NCI-H82 (cell line): ENCODE measurements at regions not wholly inside any gene's neighbourhood (a gene's known extent, or its start where the extent isn't known, plus 50 kb on each side); places are given as distances from the start of the nearest gene placed in this dataset.
"Not testable (repeated sequence)": the region's sequence is repeated elsewhere in the genome, so short reads cannot be mapped to it uniquely, and the experiment has no call there.

Source experiments
- DNase-seq: peaks from one replicate; lab custom pipeline; 2025; lab: John Stamatoyannopoulos, UW

DNA sequence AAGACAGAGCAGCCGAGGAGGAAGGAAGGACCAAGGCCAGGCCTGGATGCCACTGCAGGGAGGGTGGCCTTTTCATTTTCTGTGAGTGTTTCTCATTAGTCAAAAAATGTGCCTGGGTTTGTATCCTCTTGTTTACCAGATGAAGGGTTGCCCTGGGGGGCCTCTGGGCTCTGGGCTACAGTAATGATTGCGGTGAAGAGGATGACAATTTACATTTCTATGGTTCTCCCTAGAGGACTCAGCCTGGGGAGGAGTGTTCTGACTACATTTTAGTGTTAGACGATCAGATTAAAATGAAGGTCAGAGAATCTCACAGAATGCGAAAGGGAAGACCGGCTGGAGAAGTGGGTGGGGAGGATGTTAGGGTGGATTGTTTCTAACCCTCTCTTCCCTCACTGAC lies 108.0 kb upstream of the KMT2C start:
- DNase-seq = no peak

DNA sequence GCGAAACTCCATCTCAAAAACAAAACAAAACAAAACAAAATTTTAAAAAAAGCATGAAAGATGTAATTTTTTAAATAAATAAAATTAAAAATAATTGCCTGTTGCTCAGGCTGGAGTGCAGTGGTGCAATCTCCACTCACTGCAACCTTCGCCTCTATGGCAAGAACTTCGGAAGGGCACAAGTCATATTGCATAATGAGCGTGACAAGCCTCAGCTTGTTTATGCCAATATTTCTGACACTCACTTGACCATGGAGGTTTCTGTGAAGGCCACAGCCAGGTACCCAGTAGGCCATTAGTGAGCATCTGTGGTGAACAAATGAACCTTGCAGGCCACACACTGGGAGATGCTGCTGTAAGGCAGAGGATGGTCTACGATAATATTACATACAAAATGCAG lies 106.1 kb upstream of the KMT2C start:
- DNase-seq = no peak

DNA sequence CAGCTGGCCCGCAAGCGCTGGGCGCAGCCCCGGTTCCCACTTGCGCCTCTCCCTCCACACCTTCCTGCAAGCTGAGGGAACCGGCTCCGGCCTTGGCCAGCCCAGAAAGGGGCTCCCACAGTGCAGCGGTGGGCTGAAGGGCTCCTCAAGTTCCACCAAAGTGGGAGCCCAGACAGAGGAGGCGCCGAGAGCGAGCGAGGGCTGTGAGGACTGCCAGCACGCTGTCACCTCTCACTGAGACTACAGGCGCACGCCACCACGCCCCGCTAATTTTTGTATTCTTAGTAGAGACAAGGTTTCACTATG lies 103.3 kb upstream of the KMT2C start:
- DNase-seq = not testable (repeated sequence)

DNA sequence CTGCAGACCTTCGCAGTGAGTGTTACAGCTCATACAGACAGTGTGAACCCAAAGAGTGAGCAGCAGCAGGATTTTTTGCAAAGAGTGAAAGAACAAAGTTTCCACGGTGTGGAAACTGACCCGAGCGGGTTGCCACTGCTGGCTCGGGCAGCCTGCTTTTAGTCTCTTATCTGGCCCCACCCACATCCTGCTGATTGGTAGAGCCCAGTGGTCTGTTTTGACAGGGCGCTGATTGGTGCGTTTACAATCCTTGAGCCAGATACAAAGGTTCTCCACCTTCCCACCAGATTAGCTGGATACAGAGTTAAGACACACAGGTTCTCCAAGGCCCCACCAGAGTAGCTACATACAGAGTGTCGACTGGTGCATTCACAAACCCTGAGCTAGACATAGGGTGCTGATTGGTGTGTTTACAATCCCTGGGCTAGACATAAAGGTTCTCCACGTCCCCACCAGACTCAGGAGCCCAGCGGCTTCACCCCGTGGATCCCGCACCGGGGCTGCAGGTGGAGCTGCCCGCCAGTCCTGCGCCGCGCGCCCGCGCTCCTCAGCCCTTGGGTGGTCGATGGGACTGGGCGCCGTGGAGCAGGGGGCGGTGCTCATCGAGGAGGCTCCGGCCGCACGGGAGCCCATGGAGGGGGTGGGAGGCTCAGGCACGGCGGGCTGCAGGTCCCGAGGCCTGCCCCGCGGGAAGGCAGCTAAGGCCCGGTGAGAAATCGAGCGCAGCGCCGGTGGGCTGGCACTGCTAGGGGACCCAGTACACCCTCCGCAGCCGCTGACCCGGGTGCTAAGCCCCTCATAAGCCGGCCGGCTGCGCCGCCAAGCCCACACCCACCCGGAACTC lies 102.8 kb upstream of the KMT2C start:
- DNase-seq = not testable (repeated sequence)

DNA sequence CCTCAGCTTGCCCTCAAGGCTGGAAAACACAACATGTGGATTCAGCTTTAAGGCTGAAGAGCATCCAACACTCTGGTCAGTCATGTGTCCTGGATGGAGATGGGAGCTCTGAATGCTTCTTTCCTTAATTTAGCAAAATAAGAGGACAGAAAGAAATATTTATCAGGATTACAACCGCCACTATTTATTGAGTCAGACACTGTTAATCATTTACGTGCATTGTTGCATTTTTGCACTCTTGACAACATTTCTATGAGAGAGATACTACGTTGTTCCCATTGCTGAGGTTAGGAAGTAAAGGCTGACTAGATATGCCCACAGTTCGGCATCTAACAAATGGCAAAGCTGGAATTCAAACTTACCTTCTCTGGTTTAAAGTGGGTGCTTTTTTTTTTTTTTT lies 101.8 kb upstream of the KMT2C start:
- no peak for DNase-seq

DNA sequence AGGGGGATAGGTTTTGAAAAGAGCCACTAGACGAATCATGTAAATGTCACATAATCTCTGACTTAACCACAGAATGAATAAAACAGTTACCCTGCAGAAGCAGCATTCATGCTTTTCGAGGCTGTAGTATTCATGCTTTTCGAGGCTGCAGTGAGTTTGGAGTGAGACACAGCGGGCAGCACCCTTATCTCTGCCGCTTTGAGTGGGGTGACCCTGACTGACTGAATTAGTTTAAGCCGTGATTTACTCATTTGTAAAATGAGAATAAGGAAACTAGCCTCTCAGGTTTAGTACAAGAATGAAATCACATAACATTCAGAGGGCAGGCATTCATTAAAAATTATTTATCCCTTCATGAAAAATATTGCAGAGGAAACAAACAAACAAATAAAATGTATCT lies 92.8 kb upstream of the KMT2C start:
- DNase-seq = no peak

DNA sequence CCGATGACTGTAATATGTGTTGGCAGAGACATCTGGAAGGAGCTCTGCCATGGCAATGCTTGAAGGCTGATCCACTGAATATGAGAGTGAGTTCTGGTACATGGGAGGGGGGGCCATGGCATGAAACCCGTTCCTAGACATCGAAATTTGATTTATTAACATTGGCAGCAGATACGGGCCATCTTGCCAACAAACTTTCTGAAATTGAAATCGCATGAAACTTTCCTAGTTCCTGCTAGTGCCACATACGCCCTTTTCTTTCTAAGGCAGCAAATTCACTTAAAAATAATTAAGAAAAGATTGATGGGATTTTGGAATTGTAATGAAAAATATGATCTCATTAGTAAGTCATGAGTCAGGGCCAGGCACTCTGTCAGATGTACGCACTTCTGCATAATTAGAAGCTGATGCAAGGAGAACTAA lies 91.8 kb upstream of the KMT2C start:
- no peak for DNase-seq

DNA sequence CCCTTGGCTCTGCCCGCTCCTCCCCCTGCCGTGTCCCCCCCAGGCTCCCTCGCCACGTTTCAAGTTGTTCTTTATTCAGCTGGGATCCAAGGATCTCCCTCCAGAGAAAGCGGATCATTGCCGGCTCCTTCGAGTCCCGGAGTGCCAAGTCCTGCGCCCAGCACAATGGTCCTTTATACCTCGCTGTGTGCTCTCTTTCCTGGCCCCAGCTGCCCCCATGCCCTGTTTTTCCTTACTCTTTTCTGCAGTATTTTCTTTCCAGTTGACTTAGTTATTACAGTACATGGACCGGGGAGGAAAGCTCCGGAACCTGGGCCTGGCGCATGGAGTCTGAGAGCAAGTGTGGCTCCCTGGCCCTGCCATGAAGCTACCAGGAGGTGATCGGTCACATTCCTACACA lies 88.1 kb upstream of the KMT2C start:
- DNase-seq = no peak

DNA sequence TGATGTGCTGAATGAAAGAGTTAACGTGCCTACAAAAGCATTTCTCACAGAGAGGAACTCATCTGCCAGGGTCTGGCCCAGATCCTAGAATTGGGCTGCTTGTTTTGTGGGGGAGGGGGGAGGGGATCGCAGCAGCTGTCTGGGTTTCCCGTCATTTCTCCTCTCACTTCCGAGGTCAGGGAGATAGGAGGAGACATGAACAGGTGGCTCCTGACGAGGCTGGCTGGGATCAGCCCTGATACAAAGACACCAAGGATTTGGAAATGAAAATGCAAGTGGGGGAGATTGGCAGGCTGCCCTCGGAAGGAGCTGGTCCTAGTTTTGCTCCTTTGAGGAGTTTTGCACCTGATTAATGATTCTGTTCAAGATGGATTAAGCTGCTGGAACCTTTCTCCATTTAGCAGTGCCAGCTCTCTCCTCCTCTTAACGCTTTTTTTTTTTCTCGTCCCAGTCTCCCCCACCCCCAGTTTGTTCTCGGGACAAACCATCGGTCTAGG lies 86.8 kb upstream of the KMT2C start:
- peak; percentile 87 for DNase-seq

DNA sequence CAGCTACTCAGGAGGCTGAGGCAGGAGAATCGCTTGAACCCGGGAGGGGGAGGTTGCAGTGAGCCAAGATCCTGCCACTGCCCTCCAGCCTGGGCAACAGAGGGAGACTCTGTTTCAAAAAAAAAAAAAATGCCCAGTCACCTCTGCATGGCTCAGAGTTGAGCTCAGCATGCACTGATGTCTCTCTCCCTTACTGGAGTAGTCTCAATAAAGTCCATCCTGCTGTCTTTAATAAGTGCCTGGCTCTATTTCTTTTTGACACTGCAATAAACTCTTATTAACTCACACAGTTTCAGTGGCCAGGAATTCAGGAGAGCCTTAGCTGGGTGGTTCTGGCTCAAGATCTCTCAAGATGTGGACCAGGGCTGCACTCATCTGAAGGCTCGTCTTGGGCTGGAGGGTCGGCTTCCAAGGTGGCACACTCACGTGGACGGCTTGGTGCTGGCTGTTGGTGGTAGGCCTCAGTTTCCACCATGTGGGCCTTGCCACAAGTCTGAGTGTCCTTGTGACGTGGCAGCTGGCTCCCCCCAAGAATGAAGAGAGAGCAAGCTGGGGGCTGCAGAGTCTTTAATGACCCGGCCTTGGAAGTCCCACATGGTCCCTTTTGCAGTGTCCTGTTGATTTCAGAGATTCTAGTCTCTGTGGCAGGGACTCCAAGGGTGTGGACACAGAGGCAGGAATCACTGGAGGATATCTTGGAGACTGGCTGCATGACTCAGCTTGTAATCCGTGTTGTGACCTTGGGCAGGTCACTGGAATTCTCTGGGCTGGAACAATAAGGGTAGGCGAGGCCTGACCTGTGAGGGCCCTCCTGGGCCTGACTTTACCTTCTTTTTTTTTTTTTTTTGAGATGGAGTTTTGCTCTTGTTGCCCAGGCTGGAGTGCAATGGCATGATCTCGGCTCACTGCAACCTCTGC lies 85.9 kb upstream of the KMT2C start:
- DNase-seq = no peak

DNA sequence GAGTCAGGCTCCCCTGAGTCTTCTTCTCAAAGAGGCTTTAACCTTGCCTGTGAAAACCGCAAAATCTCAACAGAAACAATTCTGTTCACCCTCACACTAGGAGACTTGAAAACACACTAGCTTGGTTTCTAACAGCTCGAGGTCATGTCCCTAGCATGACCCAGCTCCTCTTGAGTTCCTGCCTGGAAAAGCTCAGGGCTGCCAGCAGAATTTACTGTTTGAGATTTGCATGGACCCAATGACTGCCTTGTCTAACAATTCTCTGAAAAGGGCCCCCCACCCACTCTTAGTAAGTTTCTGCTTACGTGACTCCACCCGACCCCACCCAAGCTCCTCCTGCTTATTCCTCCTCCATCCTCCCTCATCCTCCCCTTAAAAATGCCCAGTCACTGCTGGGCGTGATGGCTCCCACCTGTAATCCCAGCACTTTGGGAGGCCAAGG lies 85.1 kb upstream of the KMT2C start:
- no peak for DNase-seq

DNA sequence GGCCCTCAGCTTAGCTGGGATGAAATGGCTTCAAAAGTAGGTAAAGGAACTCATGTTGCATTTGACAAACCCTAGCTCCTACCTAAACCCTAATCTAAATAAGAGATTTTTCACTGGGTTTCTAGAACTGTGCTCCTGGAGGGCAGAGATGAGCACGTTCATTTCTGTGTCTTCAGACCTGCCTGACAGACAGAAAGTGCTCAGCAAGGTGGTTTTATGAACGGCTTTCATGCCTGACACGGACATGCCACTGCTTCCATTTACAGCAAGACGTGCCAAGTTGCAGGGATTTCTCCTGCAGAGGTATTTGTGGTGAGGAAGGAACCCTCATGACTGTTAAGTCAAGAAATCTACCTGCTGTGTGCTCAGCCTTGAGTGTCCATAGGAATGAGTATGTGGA lies 83.5 kb upstream of the KMT2C start:
- no peak for DNase-seq

DNA sequence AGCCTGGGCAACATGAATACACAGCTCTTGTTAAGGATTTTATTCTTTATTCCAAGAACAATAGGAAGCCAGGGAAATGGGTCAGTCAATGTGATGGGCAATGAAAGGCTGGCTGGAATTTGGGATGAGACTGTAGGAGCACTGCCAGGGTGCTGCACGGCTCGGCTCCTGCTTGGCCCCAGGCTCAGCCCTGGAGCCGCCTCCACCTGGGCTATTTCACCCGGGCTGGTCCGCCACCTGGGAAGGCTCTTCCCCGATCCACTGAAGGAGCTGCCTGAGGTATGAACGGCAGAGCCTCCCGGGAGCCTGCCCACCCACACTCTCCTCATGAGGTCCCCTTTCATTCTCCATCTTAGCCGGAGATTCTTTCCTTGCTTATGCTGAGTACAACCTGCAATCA lies 80.4 kb upstream of the KMT2C start:
- no peak for DNase-seq

DNA sequence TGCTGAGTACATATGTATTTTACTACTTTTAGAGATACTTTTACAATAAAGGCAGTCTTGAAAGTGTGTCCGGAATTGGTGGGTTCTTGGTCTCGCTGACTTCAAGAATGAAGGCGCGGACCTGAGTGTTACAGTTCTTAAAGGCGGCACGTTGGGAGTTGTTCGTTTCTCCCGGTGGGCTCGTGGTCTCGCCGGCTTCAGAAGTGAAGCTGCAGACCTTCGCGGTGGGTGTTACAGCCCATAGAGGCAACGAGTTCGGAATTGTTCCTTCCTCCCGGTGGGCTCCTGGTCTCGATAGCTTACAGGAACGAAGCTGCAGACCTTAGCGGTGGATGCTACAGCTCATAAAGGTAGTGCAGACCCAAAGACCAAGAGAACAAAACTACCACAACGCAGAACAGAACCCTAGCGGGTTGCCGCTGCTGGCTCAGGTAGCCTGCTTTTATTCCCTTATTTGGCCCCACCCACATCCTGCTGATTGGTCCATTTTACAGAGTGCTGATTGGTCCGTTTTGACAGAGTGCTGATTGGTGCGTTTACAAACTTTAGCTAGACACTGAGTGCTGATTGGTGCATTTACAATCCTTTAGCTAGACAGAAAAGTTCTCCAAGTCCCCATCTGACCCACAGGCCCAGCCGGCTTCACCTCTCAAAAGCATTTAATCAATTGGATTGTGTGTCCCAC lies 79.6 kb upstream of the KMT2C start:
- not testable (repeated sequence) for DNase-seq

DNA sequence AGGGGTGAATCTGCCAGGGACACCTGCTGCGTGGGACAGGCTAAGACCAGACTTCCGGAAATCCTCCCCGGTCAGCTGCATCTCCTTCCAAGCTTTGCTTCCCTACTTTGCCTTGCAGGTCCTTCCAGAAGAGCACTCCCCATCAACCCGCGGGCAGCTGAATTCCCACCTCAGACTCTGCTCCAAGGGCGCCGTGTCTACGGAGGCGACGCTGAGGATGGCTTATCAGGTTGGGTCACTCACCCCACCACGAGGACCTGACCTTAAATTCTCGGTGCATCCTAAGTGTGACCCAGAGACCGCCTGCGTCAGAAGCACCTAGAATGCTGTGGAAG lies 78.9 kb upstream of the KMT2C start:
- DNase-seq = no peak

DNA sequence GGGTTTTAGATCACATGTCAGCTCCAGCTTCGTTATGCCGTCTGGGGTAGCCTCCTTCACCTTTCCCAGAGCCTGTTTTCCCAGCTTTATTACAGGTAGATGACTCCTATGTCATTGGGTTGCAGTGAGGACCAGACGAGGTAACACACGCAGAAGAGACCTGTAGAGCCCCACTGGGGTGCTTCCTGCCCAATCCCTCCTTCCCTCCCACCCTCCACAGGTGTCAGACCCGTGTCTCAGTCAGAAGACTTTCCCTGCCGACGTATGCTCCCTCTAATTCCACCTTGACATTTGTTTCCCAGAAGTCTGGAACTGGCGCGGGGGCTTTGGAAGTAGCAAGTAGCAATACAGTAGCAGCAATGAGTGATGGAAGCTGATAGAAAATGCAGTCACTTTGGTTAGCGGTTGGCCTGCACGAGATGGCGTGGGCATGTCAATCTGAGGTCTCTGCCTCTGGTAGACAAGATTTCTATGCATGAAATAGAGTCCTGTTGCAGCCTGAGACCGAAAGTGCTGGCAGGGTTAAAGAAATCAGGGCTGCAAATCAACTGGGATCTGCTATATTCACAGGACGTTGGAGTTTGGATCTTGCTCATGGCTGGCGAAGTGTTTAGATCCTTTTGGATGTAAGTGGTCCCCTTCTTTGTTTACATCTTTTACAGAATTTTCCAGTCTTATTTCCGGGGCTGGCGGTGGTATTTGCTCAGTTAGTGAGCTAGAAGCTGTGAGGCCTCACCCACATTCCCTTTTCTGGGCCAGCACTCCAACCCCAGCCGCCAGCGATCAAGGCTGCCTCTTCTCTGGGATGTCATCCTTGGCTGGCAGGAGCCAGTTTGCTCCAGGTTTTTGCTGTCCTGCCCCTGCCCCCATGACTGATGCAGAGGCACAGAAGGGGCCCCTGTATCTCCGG lies 78.3 kb upstream of the KMT2C start:
- DNase-seq = no peak

DNA sequence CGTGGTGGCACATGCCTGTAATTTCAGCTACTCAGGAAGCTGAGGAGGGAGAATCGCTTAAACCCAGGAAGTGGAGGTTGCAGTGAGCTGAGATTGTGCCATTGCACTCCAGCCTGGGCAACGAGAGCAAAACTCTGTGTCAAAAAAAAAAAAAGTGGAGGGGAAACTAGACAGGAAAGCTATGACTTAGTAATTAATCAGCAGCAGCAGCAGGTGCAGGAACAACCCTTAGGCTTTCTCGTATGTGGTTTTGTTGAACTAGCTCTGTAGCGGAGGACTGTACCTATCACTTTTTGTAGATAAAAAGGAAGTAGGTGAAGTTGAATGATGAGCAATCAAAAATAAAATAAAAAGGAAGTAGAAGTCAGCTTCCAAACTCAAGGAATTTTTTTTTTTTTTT lies 76.9 kb upstream of the KMT2C start:
- DNase-seq = no peak

DNA sequence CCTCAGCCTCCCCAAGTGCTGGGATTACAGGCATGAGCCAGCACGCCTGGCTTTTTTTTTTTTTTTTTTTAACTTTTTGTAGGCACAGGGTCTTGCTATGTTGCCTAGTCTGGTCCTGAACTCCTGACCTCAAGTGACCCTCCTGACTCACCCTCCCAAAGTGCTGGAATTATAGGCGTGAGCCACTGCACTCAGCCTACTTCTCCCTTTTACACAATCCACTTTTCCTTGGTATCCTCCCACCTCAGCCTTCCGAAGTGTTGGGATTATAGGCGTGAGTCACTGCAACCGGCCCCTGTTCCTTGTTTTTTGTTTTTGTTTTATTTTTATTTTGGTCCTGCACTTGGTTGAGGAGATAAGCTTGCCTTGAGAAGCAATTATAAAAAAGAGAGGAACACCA lies 75.9 kb upstream of the KMT2C start:
- no peak for DNase-seq

DNA sequence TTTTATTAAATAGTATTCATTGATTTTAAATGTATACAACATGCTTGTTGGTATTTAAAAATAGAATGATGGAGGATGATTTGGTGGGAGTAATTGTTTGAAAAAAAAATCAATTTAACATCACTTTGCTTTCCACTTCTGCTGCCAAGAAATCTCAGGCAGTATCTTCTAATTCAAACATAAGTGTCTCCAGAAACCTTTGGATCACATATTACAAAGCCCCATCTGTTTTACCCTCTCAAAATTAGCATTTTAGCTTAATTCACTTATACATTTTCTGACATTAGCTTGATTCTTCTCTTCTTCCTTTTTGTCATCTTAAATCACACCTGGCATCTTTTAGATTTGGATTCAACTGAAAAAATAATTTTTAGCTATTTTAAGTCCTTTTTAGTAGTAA lies 72.9 kb upstream of the KMT2C start:
- no peak for DNase-seq

DNA sequence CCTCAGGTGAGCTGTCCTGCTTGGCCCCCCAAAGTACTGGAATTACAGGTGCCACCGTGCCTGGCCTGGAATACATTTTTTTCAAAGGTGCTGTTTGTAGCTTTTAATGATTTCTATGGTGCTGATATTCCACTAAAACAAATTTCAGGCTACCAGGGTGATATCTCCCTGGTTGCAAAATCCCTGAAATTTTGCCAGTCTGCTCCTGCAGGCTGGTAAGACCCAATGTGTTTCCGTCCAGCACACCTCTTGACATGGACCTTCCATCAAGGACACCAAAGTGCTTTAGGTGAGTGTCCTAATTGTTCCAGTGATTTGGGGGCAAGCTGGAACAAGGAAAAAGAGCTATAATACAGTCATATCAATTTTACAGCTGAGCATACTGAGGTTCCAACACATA lies 69.8 kb upstream of the KMT2C start:
- DNase-seq = no peak

DNA sequence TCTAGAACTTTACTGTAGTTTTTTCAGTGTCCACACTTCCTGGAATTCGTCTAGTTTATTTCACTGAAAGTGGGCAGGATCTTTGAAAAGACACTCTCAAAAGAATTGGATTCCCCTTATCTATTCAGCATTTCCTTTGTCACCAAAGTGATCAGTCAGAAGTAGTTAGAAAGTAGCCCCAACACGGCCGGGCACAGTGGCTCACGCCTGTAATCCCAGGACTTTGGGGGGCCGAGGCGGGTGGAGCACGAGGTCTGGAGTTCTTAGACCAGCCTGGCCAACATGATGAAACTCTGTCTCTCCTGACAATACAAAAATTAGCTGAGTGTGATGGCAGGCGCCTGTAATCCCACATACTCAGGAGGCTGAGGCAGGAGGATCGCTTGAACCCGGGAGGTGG lies 69.0 kb upstream of the KMT2C start:
- no peak for DNase-seq

DNA sequence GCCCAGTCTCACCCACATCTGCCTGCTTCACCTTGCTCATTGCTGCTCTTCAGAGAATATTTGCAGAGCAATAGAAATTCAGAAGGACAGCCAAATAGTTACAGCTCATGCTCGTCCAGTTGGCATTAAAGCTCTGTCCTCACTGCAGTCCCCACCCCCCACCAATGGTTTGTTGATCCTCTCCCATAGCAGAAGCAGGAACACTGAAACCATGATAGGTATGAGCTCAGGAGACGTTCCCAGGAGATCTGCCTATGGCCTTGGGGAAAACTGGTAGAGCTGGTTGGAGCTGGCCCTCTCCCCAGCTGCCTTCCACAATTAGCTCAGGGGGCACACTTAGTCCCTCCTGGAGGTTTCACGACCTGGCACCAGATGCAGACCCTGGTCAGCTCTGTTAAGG lies 68.6 kb upstream of the KMT2C start:
- no peak for DNase-seq
